ENCODE measurements at regions not wholly inside any gene's neighbourhood (a gene's known extent, or its start where the extent isn't known, plus 50 kb on each side); places are given as distances from the start of the nearest gene placed in this dataset.
"Not testable (repeated sequence)": the region's sequence is repeated elsewhere in the genome, so short reads cannot be mapped to it uniquely, and the experiment has no call there.

GRCh38 chr2:132220589-132220988, 58.8 kb upstream of the ANKRD30BL start:
- not testable (repeated sequence) for DNase-seq (ENCODE audit: low read depth in 1 of 2, low spot score in 1 of 2); H3K27ac ChIP-seq (replicated peaks); H3K4me3 ChIP-seq (replicated peaks; ENCODE audit: insufficient read depth, low read length); H3K27me3 ChIP-seq (ENCODE audit: insufficient read depth, poor library complexity, severe bottlenecking)

GRCh38 chr2:132221886-132222285, 60.1 kb upstream of the ANKRD30BL start:
- not testable (repeated sequence) for H3K4me3 ChIP-seq (replicated peaks; ENCODE audit: insufficient read depth, low read length); H3K27ac ChIP-seq (replicated peaks); H3K27me3 ChIP-seq (ENCODE audit: insufficient read depth, poor library complexity, severe bottlenecking); DNase-seq (ENCODE audit: low read depth in 1 of 2, low spot score in 1 of 2)

GRCh38 chr2:132252191-132252893, 90.6 kb upstream of the ANKRD30BL start:
- no peak for DNase-seq (ENCODE audit: low read depth in 1 of 2, low spot score in 1 of 2)
- Histone ChIP-seq H3K27me3 (ENCODE audit: insufficient read depth, poor library complexity, severe bottlenecking) (peaks cover 2% of the 10 kb centered on the region), H3K4me3 (replicated peaks; ENCODE audit: insufficient read depth, low read length) (no peak overlapping the region), H3K27ac (replicated peaks) (no peak overlapping the region)
- TF ChIP-seq REST (IDR thresholded peaks at IDR 0.05; ENCODE audit: insufficient replicate concordance, low read depth) (no peak), GABPA (IDR thresholded peaks at IDR 0.05; ENCODE audit: low read depth) (no peak), POLR2AphosphoS5 (IDR thresholded peaks at IDR 0.05; ENCODE audit: low read depth) (no peak), CTCF (IDR thresholded peaks at IDR 0.05; ENCODE audit: insufficient read depth, low read length) (no peak), SPI1 (IDR thresholded peaks at IDR 0.05; ENCODE audit: borderline replicate concordance, low read depth) (no peak)

GRCh38 chr2:132252894-132253264, 91.1 kb upstream of the ANKRD30BL start:
- Histone ChIP-seq H3K27me3 (ENCODE audit: insufficient read depth, poor library complexity, severe bottlenecking) (peaks cover 2% of the 10 kb centered on the region), H3K4me3 (replicated peaks; ENCODE audit: insufficient read depth, low read length) (no peak overlapping the region), H3K27ac (replicated peaks) (no peak overlapping the region)
- no peak for TF ChIP-seq POLR2AphosphoS5 (IDR thresholded peaks at IDR 0.05; ENCODE audit: low read depth)
- TF ChIP-seq REST (IDR thresholded peaks at IDR 0.05; ENCODE audit: insufficient replicate concordance, low read depth): no peak
- no peak for TF ChIP-seq GABPA (IDR thresholded peaks at IDR 0.05; ENCODE audit: low read depth)
- TF ChIP-seq SPI1 (IDR thresholded peaks at IDR 0.05; ENCODE audit: borderline replicate concordance, low read depth): no peak
- TF ChIP-seq CTCF (IDR thresholded peaks at IDR 0.05; ENCODE audit: insufficient read depth, low read length): no peak
- no peak for DNase-seq (ENCODE audit: low read depth in 1 of 2, low spot score in 1 of 2)

Data from HL-60 (cell line).